UCSD-AML1 (cell line): ENCODE measurements at regions not wholly inside any gene's neighbourhood (a gene's known extent, or its start where the extent isn't known, plus 50 kb on each side); places are given as distances from the start of the nearest gene placed in this dataset.

Experiments used
- DNase-seq: peaks from one replicate; lab custom pipeline; 2025; ENCODE audit not compliant: unreplicated experiment; lab: John Stamatoyannopoulos, UW

GRCh38 chr13:107358866-107359265, 790.9 kb upstream of the ARGLU1 start:
- no peak for DNase-seq

- no peak for DNase-seq
Observed at GRCh38 chr13:107351305-107351704, 783.4 kb upstream of the ARGLU1 start.

- DNase-seq = no peak
Observed at GRCh38 chr13:107348925-107349324, 781.0 kb upstream of the ARGLU1 start.

- DNase-seq = no peak
Observed at GRCh38 chr13:107348471-107348870, 780.5 kb upstream of the ARGLU1 start.

GRCh38 chr13:107347641-107348369, 779.9 kb upstream of the ARGLU1 start:
- DNase-seq = no peak

GRCh38 chr13:107342747-107343146, 774.8 kb upstream of the ARGLU1 start:
- no peak for DNase-seq

- no peak for DNase-seq
Observed at GRCh38 chr13:107339209-107339608, 771.3 kb upstream of the ARGLU1 start.

- DNase-seq = no peak
Observed at GRCh38 chr13:107332188-107332587, 764.3 kb upstream of the ARGLU1 start.

GRCh38 chr13:107331359-107331758, 763.4 kb upstream of the ARGLU1 start:
- no peak for DNase-seq

- DNase-seq = no peak
Observed at GRCh38 chr13:107330484-107330883, 762.5 kb upstream of the ARGLU1 start.

- no peak for DNase-seq
Observed at GRCh38 chr13:107329991-107330390, 762.1 kb upstream of the ARGLU1 start.

- DNase-seq = no peak
Observed at GRCh38 chr13:107324416-107325204, 756.7 kb upstream of the ARGLU1 start.

- no peak for DNase-seq
Observed at GRCh38 chr13:107322228-107322627, 754.3 kb upstream of the ARGLU1 start.

GRCh38 chr13:107305178-107305577, 737.2 kb upstream of the ARGLU1 start:
- DNase-seq = no peak

- no peak for DNase-seq
Observed at GRCh38 chr13:107301724-107302374, 733.9 kb upstream of the ARGLU1 start.

- no peak for DNase-seq
Observed at GRCh38 chr13:107299717-107300116, 731.8 kb upstream of the ARGLU1 start.

- no peak for DNase-seq
Observed at GRCh38 chr13:107296804-107297203, 728.9 kb upstream of the ARGLU1 start.

- DNase-seq = no peak
Observed at GRCh38 chr13:107295416-107296140, 727.6 kb upstream of the ARGLU1 start.

- DNase-seq = no peak
Observed at GRCh38 chr13:107293924-107294323, 726.0 kb upstream of the ARGLU1 start.

GRCh38 chr13:107291875-107292274, 723.9 kb upstream of the ARGLU1 start:
- DNase-seq = no peak

- DNase-seq = no peak
Observed at GRCh38 chr13:107289540-107289939, 721.6 kb upstream of the ARGLU1 start.
